VCaP (cell line): ENCODE measurements at regions not wholly inside any gene's neighbourhood (a gene's known extent, or its start where the extent isn't known, plus 50 kb on each side); places are given as distances from the start of the nearest gene placed in this dataset.

Experiments
- H3K27ac ChIP-seq: fragments of 450-650 bp; 2 replicates; pipeline ENCODE4 v1.5.1; 2017
- CTCF ChIP-seq: fragments of 450-650 bp; conservative IDR thresholded peaks from 2 replicates; pipeline ENCODE4 v1.5.1; 2017; ENCODE audit warnings: mild to moderate bottlenecking, moderate library complexity

- no peak for TF ChIP-seq CTCF
- no peak overlapping the region for H3K27ac ChIP-seq
These were observed 170.8 kb downstream of the BUD13 start for GRCh38 chr11:116601814-116602636.

- TF ChIP-seq CTCF: no peak
- no peak overlapping the region for H3K27ac ChIP-seq
These were observed 171.9 kb downstream of the BUD13 start for GRCh38 chr11:116600930-116601329.

- TF ChIP-seq CTCF: no peak
- no peak overlapping the region for H3K27ac ChIP-seq
These were observed 174.2 kb downstream of the BUD13 start for GRCh38 chr11:116598556-116598955.

- TF ChIP-seq CTCF: no peak
- no peak overlapping the region for H3K27ac ChIP-seq
These were observed 174.8 kb downstream of the BUD13 start for GRCh38 chr11:116598036-116598435.

- TF ChIP-seq CTCF: no peak
- no peak overlapping the region for H3K27ac ChIP-seq
These were observed 176.2 kb downstream of the BUD13 start for GRCh38 chr11:116596346-116597260.

GRCh38 chr11:116595305-116595880 is 177.4 kb downstream of the BUD13 start:
- peak overlapping the region; percentile 29; the same call in 1 of the 2 replicates for H3K27ac ChIP-seq
- TF ChIP-seq CTCF: no peak
